CD4-positive, alpha-beta T cell treated with Interleukin-1 beta for 1 hour (primary cell): ENCODE measurements at regions not wholly inside any gene's neighbourhood (a gene's known extent, or its start where the extent isn't known, plus 50 kb on each side); places are given as distances from the start of the nearest gene placed in this dataset.
"Not testable (repeated sequence)": the region's sequence is repeated elsewhere in the genome, so short reads cannot be mapped to it uniquely, and the experiment has no call there.

Source experiments
- DNase-seq, 2 donors: peaks; one replicate each; pipeline ENCODE4 v3.0.0-alpha.2; 2020 to 2022

GRCh38 chr12:77253321-77253720 is 188.0 kb upstream of the E2F7 start:
- DNase-seq = no peak

GRCh38 chr12:77251799-77252198 is 186.4 kb upstream of the E2F7 start:
- no peak for DNase-seq

GRCh38 chr12:77249892-77250291 is 184.5 kb upstream of the E2F7 start:
- no peak for DNase-seq

GRCh38 chr12:77248036-77248435 is 182.7 kb upstream of the E2F7 start:
- DNase-seq = no peak

- no peak for DNase-seq
Observed at GRCh38 chr12:77247542-77247941, 182.2 kb upstream of the E2F7 start.

GRCh38 chr12:77243345-77243744 is 178.0 kb upstream of the E2F7 start:
- no peak for DNase-seq

- no peak for DNase-seq
Observed at GRCh38 chr12:77239617-77240016, 174.2 kb upstream of the E2F7 start.

- DNase-seq = no peak
Observed at GRCh38 chr12:77238335-77238734, 173.0 kb upstream of the E2F7 start.

GRCh38 chr12:77237896-77238295 is 172.5 kb upstream of the E2F7 start:
- no peak for DNase-seq

GRCh38 chr12:77236066-77236465 is 170.7 kb upstream of the E2F7 start:
- DNase-seq = no peak

GRCh38 chr12:77232045-77232444 is 166.7 kb upstream of the E2F7 start:
- no peak for DNase-seq

GRCh38 chr12:77231501-77231918 is 166.1 kb upstream of the E2F7 start:
- no peak for DNase-seq

- DNase-seq = no peak
Observed at GRCh38 chr12:77229640-77230442, 164.5 kb upstream of the E2F7 start.

GRCh38 chr12:77228376-77228775 is 163.0 kb upstream of the E2F7 start:
- no peak for DNase-seq

GRCh38 chr12:77226368-77226767 is 161.0 kb upstream of the E2F7 start:
- DNase-seq = no peak

- DNase-seq = no peak
Observed at GRCh38 chr12:77225373-77225772, 160.0 kb upstream of the E2F7 start.

GRCh38 chr12:77224346-77224745 is 159.0 kb upstream of the E2F7 start:
- DNase-seq = no peak

- DNase-seq = no peak
Observed at GRCh38 chr12:77222336-77222735, 157.0 kb upstream of the E2F7 start.

GRCh38 chr12:77220586-77220985 is 155.2 kb upstream of the E2F7 start:
- DNase-seq = no peak

GRCh38 chr12:77218278-77218677 is 152.9 kb upstream of the E2F7 start:
- DNase-seq = no peak

- DNase-seq = not testable (repeated sequence)
Observed at GRCh38 chr12:77216136-77216535, 150.8 kb upstream of the E2F7 start.

GRCh38 chr12:77214136-77214535 is 148.8 kb upstream of the E2F7 start:
- no peak for DNase-seq

GRCh38 chr12:77213319-77213718 is 147.9 kb upstream of the E2F7 start:
- no peak for DNase-seq

GRCh38 chr12:77210724-77211123 is 145.4 kb upstream of the E2F7 start:
- no peak for DNase-seq

- no peak for DNase-seq
Observed at GRCh38 chr12:77204083-77204482, 138.7 kb upstream of the E2F7 start.
